Keratinocyte (primary cell): ENCODE measurements at regions not wholly inside any gene's neighbourhood (a gene's known extent, or its start where the extent isn't known, plus 50 kb on each side); places are given as distances from the start of the nearest gene placed in this dataset.
"Not testable (repeated sequence)": the region's sequence is repeated elsewhere in the genome, so short reads cannot be mapped to it uniquely, and the experiment has no call there.

ENCODE experiments used
- DNase-seq: peaks from one replicate; pipeline ENCODE4 v3.0.0-alpha.2; 2011; ENCODE audit warnings: low read depth, missing footprints, low spot score
- FAIRE-seq: peaks from 2 replicates; lab custom pipeline; 2011; peaks lifted over from hg19 to GRCh38; lab: Jason Lieb, UNC
- H2AFZ ChIP-seq: 2 replicates; pipeline ENCODE4 v1.6.0; 2012; ENCODE audit warnings: low read length, control low read depth, inconsistent platforms; ENCODE audit not compliant: control insufficient read depth
- H3K27ac ChIP-seq: 2 replicates; pipeline ENCODE4 v1.5.1; 2011; ENCODE audit warnings: low read length; ENCODE audit not compliant: control insufficient read depth, insufficient read depth
- H3K27me3 ChIP-seq: 3 replicates; pipeline ENCODE4 v1.6.0; 2011; ENCODE audit warnings: low read length; ENCODE audit not compliant: control insufficient read depth, insufficient read depth; ENCODE audit errors: extremely low read depth
- H3K36me3 ChIP-seq, 2 experiments: 2 replicates in 1 of 2; 3 replicates in 1 of 2; pipeline ENCODE4 v1.5.1; 2011; ENCODE audit warnings: low read length in 2 of 2, mild to moderate bottlenecking in 1 of 2; ENCODE audit not compliant: control insufficient read depth in 2 of 2, insufficient read depth in 2 of 2; ENCODE audit errors: extremely low read depth in 1 of 2
- H3K4me1 ChIP-seq: 3 replicates; pipeline ENCODE4 v1.5.1; 2011; ENCODE audit warnings: low read length; ENCODE audit not compliant: control insufficient read depth, insufficient read depth; ENCODE audit errors: extremely low read depth
- H3K4me2 ChIP-seq: 3 replicates; pipeline ENCODE4 v1.6.0; 2011; ENCODE audit warnings: low read depth, low read length; ENCODE audit not compliant: control insufficient read depth, insufficient read depth; ENCODE audit errors: extremely low read depth
- H3K4me3 ChIP-seq, 3 experiments: fragments of 200-600 bp in 1 of 3; sonication (generic) in 1 of 3; 2 replicates in 2 of 3; 3 replicates in 1 of 3; pipeline ENCODE4 v1.5.1; 2011 to 2016; ENCODE audit warnings: low read length in 3 of 3, mild to moderate bottlenecking in 3 of 3, control low read depth in 2 of 3, inconsistent platforms in 1 of 3, low read depth in 1 of 3, mixed read lengths in 1 of 3, mixed run types in 1 of 3, moderate library complexity in 1 of 3; ENCODE audit not compliant: control insufficient read depth in 2 of 3, insufficient read depth in 2 of 3; ENCODE audit errors: extremely low read depth in 1 of 3
- H3K79me2 ChIP-seq: 2 replicates; pipeline ENCODE4 v1.6.0; 2012; ENCODE audit warnings: low read length; ENCODE audit not compliant: control insufficient read depth, insufficient read depth
- H3K9ac ChIP-seq: 3 replicates; pipeline ENCODE4 v1.6.0; 2011; ENCODE audit warnings: low read length; ENCODE audit not compliant: control insufficient read depth, insufficient read depth; ENCODE audit errors: extremely low read depth
- H3K9me1 ChIP-seq: 3 replicates; pipeline ENCODE4 v1.6.0; 2011; ENCODE audit warnings: low read length; ENCODE audit not compliant: control insufficient read depth, insufficient read depth; ENCODE audit errors: extremely low read depth
- H3K9me3 ChIP-seq: 2 replicates; pipeline ENCODE4 v1.5.1; 2012; ENCODE audit warnings: low read depth, low read length; ENCODE audit not compliant: control insufficient read depth
- H4K20me1 ChIP-seq: 3 replicates; pipeline ENCODE4 v1.6.0; 2011; ENCODE audit warnings: low read length; ENCODE audit not compliant: control insufficient read depth, insufficient read depth; ENCODE audit errors: extremely low read depth
- CTCF ChIP-seq, 3 experiments: IDR thresholded peaks in 1 of 3; conservative IDR thresholded peaks in 1 of 3; optimal IDR thresholded peaks in 1 of 3; 2 replicates in 2 of 3; 3 replicates in 1 of 3; pipeline versions ENCODE3 to v1.5.1; 2011; ENCODE audit warnings: low read length in 3 of 3, mild to moderate bottlenecking in 3 of 3, moderate library complexity in 2 of 3, control low read depth in 1 of 3, inconsistent platforms in 1 of 3; ENCODE audit not compliant: insufficient read depth in 2 of 3; ENCODE audit errors: extremely low read depth in 1 of 3
- EZH2 ChIP-seq: IDR thresholded peaks from one replicate; pipeline ENCODE4 v1.6.1; 2012; ENCODE audit warnings: inconsistent platforms, mild to moderate bottlenecking, low read length, moderate library complexity
- dilution Hi-C: fragments of 300-500 bp; cut with MboI; formaldehyde crosslinking; loops from one replicate; pipeline ENCODE4 v1.7.0; 2020; ENCODE audit warnings: low sequenced_read_pairs; ENCODE audit not compliant: extremely low pct_ligation_motif_present

GRCh38 chr4:28310926-28311325 is 1450.3 kb downstream of the STIM2 start:
- FAIRE-seq (no peak), DNase-seq (peak; percentile 1)
- TF ChIP-seq CTCF (optimal IDR thresholded peaks at IDR 0.05 in 1 of 3, IDR thresholded peaks at IDR 0.05 in 1 of 3, conservative IDR thresholded peaks at IDR 0.05 in 1 of 3; ENCODE audit: extremely low read depth in 1 of 3, insufficient read depth in 2 of 3, low read length in 3 of 3) (no peak), EZH2 (no peak)
- no peaks in the 10 kb centered on the region for H3K79me2 ChIP-seq
- no peak overlapping the region for H2AFZ ChIP-seq
- H3K4me3 ChIP-seq: no peak overlapping the region
- no peak overlapping the region for H3K27ac ChIP-seq
- H4K20me1 ChIP-seq: no peaks in the 10 kb centered on the region
- no peaks in the 10 kb centered on the region for H3K36me3 ChIP-seq
- no peaks in the 10 kb centered on the region for H3K9me1 ChIP-seq
- H3K9me3 ChIP-seq: no peaks in the 10 kb centered on the region
- no peaks in the 10 kb centered on the region for H3K4me1 ChIP-seq
- no peak overlapping the region for H3K4me2 ChIP-seq
- H3K27me3 ChIP-seq: no peaks in the 10 kb centered on the region
- no peak overlapping the region for H3K9ac ChIP-seq
- dilution Hi-C loops: no loop called here

GRCh38 chr4:28312497-28312896 is 1451.9 kb downstream of the STIM2 start:
- H3K4me1 ChIP-seq, dilution Hi-C loops, FAIRE-seq, H3K4me3 ChIP-seq, H3K36me3 ChIP-seq, H3K9me1 ChIP-seq, H2AFZ ChIP-seq, H4K20me1 ChIP-seq, H3K9ac ChIP-seq, H3K27me3 ChIP-seq, H3K27ac ChIP-seq, H3K79me2 ChIP-seq, H3K9me3 ChIP-seq, DNase-seq, H3K4me2 ChIP-seq: not testable (repeated sequence)
